ENCODE measurements at regions not wholly inside any gene's neighbourhood (a gene's known extent, or its start where the extent isn't known, plus 50 kb on each side); places are given as distances from the start of the nearest gene placed in this dataset.

DNA sequence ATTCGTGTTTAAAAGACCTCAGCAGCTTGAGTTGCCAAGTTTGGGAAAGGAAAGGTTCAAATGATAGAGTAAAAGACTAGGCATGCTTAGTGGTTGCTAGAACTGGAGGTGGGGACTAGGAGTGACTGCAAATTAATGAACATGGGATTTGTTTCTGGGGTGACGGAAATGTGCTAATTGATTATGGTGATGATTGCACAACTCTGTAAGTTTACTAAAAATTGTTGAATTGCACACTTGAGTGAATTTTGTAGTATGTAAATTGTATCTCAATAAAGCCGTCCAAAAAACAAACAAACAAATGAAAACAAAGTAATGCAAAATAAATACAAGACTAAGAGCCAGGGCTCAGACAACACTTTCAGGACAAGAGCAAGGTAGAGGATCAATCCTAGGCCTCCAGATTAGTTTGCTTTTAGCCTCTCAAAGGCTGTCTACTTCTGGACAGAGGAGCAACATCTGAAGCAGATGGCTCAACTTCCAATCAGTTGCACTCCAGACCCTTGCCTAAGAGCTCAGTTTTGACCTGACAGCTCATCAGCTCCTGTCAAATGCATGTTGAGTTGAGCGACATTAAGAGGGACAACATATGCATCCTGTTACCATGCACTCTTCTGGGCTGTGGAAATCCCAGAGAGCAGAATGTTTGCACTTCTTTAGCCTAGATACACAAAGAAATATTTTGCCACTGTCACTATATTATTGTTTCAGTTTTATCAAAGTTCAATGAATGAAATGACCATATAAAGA is 111.2 kb upstream of the ASIC2 start:
- no peak for DNase-seq

DNA sequence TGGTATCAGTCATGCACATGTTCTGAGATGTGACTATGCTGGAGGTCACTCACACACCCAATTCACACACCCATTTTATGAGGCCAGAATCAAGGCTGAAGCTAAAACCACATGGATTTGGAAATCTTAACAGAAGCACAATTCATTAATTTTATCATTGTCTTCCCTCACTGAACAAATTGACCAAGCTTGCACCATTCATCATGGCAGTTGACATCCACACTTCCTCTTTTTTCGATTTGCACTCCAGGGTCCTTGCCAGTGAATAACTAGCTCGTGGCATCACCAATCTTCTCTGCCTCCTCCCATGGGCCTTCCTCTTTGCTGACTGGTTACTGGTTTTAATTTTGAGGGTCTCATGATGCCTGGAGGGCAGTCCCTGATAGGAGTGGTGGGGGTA is 123.0 kb upstream of the ASIC2 start:
- no peak for DNase-seq

DNA sequence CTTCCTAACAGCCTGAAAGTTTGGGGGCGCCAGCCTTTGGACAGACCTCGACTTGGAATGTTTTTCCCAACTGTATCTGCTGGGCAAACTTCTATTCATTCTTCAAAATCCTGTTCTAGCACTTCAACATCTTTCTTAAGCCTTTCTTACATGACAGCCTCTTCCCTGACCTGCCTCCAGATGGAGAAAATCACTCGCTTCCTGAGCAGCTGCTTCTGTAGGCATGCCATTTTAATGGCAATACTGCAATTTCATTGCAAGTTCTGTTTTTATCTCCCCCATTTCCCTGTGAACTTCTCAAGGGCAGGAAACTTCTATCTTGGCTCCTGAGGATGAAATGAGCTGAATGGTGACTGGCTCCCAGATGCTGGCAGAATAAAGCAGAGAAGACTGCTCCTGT is 128.8 kb upstream of the ASIC2 start:
- no peak for DNase-seq

DNA sequence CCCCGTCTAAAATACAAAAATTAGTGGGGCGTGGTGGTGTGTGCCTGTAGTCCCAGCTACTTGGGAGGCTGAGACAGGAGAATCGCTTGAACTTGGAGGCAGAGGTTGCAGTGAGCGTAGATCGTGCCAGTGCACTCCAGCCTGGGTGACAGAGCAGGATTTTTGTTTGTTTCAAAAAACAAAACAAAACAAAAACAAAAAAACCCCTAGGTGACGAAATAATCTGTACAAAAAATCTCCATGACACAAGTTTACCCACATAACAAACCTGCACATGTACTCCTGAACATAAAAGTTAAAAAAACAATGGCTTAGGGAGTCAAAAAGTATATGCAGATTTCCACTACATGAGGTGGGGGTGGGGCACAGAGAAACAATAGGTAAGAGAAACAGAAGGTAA is 140.5 kb upstream of the ASIC2 start:
- DNase-seq, result no peak

DNA sequence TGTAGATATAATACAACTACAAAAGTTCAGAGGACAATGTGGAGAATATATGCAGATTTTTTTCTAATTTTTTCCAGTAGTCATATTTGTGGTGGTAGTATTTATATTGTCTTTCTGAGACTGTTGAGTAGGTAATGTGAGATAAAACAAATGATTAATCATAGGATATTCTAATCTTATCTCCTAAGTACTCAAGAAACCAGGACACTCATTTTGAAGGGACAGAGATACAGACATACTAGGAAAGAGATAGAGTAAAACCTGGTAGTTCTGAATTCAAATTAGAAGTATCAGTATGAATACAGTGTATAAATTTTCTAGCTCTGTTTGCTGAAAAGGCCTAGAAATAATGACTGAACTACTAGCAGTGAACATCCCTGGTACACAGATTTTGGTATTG is 141.7 kb upstream of the ASIC2 start:
- no peak for DNase-seq

DNA sequence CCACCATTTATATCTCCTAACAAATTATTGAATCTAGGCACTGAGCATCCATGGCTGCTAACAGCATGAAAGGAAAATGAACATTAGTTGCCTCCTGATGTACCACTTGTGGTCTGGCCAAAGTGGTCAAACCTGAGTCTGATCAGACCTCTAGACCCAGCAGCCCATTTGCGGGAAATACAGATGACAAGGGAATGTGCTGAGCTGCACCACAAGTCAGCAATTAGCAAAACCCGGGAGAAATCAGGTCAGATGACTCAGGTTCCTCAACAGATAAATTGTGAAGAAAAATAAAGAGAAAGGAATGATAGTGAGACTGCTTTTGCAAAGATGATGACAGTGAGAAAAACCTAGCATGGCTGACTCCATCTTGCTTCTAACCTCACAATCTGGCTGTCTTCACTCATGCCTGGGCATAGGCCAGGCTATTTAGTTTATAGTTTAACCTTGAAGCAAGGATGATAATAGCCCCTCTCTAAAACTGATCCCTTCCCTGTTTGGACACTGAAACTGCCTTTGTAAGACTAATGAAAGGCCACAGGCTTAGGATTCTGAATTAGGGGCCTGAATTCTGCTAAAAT is 142.7 kb upstream of the ASIC2 start:
- DNase-seq, result no peak

DNA sequence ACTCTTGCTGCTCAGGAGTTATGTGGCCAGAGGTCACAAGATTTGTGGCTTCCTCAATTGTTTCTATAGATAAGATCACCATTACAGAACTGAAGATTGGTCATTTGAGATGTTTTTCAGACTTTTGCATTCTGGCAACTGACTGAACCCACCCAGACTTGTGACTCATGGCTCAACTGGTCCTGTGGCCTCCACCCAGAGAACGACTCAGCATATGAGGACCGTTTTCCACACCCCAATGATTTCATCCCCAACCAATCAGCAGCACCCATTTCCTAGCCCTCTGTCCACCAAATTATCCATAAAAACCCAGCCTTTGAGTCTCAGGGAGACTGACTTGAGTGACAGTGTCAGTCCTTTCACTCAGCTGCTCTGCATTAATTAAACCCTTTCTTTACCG is 143.2 kb upstream of the ASIC2 start:
- DNase-seq, result no peak

DNA sequence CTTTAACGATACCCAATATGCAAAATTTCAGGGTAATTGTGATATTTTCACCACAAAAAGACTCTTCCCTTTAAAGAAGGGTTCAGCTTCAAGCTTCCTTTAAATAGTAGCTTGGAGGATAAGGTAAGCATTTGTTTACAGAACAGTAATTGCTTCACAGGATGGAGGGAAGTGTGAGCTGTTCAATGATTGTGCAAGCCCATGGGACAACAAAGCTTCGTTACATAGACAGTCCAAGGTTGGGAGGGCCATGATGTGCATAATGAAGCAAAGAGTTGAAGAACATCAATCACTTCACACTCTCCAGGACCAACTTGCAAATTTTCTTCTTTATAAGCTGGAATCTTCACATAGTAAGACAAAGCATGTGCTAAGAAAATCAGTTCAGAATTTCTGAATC is 145.0 kb upstream of the ASIC2 start:
- DNase-seq, result no peak

DNA sequence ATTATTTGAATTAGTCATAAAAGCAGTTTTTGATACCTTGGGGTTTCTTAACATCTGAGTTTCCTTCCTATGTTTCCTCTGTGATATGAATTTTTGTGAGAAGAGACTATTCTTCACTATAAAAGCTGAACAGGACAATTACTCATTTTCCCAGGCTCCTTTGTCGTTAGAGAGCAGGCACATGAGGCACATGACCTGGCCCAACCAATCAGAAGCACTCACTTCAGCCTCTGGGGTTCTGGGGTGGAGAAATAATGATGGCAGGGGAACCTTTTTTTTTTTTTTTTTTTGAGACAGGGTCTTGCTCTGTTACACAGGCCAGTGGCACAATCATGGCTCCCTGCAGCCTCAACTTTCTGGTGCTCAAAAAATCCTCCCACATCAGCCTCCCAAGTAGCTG is 145.5 kb upstream of the ASIC2 start:
- no peak for DNase-seq

DNA sequence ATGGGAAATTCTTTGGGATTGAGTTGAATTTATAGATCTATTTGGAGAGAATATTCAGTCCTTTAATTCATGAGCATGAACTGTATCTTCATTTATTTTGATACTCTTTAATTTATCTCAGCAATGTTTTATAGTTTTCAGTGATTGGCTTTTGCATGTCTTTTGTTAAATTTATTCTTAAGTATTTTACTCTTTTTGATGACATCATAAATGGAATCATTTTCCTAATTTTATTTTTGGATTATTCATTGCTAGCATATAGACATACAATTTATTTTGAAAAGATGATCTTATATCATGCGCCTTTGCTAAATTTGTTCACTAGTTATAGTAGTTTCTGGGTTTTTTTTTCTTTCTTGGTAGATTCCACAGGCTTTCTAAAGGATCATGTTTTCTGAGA is 149.2 kb upstream of the ASIC2 start:
- no peak for DNase-seq

DNA sequence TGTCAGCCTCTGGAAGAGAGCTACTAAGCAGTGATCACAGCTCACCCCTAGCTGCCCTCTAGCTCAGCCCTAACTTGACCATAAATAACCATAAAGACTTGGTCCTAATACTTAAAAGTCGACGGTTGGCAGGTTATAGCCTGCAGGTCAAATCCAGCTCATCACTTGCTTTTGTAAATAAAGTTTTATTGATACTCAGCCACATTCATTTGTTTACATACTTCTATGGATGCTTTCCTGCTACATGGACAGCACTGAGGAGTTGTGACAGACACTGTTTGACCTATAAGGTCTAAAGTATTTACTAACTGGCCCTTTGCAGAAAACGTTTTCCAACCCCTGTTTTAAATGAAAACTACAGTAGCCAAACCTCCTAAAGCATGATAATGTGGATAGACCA is 151.6 kb upstream of the ASIC2 start:
- DNase-seq, result no peak

DNA sequence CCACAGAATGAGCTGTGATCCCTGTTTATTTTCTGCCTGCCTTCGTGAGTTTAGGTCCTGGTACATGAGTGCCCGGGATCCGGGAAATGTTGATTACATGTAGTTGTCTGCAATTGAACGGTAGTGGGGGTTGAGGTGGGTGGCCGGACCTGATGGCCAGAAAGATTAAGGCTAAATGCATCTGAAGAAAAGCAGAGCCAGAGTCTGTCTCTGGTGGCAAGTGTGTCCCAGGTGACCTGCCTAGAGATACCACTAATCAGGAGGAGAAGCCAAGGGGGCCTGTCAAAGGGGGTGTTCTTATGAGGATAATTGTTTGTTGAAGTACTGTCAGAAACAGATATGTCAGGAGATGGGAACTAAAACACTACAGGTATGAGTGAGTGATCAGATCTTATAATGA is 154.0 kb upstream of the ASIC2 start:
- no peak for DNase-seq

DNA sequence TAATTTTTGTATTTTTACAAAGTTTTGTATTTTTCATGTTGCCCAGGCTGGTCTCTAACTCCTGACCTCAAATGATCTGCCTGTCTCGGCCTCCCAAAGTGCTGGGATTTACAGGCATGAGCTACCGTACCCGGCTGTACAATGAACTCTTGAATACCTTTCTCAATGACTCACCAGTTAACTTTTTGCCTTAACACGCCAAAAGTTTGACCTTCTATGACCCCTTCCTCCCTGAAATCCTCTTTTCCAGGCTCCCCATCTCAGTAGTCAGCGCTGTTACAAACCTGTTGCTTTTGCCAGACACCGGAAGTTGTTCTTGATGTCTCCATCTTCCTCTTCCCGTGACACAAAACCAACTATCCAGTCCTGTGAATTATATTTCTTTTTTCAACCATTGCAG is 158.1 kb upstream of the ASIC2 start:
- DNase-seq, result no peak

DNA sequence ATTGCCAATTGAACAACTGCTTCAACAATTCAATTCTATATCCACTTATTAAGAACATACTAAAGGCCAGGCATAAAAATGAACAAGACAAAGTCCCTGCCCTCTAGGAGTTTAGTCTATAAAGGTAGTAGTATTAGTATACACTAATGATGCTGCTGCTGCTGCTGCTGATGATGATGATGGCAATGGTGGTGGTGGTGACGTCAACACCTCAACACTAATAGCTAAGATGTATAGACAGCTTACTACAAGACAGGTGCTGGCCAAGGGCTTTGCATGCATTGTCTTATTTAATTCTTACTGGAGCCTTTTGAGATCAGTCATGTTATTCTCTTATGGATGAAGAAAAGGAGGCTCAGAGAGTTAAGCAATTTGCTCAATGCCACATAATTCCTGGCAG is 164.4 kb upstream of the ASIC2 start:
- no peak for DNase-seq

DNA sequence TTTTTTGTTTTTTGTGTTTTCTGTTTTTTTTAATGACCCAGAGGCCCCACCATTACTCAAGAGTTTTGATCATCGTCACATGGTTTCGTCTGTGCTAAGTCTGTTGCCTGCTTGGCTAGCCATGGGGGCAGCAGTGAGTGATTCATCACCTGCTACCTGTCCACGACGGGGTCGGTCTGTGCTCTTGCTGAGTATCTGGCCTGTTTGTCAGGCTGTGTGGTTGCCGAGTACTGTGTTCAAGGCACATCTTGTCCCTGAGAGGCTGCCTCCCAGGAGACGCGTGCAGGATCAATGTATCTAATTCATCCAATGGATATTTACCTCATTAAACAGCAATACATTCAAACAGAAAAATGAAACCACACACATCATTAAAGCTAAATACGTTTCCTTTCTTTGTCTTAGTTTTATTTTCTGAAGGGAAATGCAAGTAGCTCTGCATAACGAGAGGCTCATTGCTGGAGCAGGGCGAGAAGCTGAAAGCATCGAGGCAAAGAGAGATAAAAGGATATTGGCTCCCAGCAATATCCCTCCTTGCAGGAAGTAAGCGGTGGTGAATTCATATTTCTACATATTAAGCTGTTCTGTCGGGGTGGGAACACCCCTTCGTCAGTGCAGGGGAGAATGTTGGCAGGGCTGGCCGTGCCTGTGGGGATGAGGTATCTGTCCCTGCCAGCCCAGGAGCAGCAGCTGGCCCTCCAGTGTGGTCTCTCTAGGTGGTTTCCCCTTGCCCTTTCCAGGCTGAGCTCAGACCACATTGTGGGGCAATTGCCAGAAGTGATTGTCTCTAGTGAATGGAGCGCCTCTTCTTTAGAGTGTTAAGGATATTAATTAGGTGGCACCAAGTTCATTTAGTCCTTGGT is 166.2 kb upstream of the ASIC2 start:
- no peak for DNase-seq

DNA sequence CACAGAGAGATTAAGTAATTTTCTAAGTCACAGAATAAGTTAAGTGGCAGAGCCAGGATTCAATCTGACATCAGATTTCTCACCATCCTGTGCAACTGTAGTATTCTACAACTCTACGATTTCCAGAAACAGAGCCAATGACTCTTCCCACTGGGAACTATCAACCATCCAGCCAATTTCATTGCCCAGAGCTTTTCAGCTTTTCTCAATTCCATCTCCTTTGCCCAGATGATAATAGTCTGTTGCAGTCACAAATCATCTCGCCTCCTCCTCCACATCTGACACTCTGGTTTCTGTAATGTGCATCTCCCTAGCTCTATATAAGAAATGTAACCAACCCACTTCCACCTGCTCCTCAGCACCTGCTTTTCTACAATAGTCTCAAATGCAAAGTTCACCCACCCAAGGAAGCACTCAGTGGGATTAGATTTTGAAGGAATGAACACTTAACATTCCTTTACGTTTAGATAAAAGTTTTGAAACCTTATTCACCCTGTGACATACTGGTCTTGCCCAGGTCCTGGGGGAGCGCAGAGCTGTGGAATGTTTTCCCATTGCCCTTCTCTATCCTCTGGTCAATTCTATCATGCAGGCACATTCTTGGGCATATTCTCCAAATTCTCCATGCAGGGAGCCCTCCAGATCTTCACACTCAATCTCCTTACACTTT is 167.8 kb upstream of the ASIC2 start:
- no peak for DNase-seq

DNA sequence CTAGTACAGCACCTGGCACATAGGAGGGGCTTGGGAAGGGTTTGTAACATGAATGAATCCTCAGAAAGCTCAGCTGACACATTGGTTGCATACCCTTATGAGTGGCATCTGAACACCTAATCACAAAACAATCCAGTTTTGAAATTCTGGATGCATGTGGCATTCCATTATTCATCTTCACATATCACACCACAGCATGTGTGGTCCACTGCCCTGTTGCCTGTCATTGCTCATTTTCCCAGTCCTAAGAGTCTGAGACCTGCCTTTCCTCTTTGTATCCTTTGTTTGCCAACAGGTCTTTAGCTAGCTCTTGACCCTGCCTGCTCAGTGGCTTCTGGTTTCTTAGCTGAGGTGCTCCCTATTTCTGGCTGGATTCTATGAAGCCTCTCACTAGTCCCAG is 170.8 kb upstream of the ASIC2 start:
- DNase-seq, result no peak

DNA sequence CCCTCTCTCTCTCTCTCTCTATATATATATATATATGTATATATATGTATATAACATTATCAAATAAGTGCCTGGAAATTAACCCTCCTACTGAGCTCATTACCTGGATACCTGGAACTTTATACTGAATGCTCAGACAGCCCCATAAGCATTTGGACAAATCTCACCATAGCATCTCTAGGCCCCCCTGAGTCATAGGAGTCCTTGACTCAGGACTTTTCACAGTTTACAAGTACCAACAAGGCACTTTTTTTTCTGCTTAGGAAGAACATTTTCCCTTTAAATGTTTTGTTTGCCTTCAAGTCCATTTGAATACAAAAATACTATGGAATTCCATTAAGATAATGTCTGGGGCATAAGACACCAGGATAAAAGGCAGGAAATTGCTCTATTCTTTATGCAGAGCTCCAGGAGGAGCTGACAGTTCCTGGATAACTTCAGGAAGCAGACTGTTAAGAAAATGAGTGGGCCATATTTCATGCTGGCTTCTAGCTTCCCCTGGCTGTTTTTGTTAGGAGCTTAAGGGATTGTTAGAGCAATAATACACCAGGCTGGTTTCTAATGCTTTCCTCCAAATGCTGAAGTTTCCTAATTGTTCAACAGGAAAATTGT is 171.7 kb upstream of the ASIC2 start:
- no peak for DNase-seq

DNA sequence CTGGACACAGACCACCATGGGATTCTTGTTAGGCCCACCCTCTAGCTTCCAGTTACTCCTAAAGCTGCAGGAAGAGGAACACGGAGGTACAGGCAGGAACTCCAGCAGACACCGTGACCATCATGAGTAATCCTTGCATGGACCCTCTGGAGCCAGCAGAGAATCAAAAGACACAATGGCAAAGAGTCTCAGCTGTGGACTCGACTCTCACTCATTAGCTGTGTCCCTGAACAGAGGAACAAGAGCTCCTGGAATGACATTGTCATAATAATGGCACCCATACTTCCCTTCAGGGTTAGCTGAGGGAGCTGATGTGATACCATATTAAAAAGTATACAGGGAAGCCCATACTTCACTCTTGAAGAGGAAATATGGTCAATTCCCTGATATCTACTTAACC is 176.3 kb upstream of the ASIC2 start:
- DNase-seq, result no peak

DNA sequence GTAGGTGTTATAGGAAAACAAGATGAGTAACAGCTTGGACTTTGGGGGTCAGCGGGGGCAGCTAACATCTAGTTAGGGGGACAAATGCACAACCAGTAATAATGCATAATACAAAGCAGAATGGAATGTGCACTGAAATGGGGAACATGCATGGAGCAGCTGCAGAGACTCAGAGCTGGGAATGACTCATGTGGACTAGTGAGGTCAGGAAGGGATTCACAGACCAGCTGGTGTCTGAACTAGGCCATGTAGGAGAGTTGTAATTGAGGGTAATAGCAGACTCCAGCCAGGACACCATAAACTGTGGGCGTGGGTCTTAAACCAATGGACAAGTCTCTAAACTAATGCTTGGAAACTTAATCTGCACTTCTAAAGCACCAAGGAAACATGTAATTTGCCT is 176.8 kb upstream of the ASIC2 start:
- DNase-seq, result no peak

DNA sequence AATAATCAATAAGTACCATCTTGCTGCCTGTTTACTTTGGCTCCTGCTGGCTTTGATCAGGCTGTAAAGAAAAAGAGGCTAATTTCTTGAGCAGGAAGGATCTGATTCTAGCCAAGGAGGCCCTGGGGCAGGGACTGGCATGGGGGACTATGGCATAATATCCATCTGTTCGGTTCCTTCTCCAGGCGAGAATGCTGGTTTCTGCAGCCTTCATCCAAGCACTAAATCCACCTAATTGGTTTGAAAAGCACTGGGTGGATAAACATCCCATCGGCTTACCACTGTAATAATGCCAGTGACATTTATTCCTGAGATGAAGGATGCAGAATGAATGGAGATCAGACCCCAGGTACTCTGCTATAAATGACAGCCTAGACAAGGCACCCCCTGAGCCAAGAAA is 180.0 kb upstream of the ASIC2 start:
- DNase-seq, result no peak

DNA sequence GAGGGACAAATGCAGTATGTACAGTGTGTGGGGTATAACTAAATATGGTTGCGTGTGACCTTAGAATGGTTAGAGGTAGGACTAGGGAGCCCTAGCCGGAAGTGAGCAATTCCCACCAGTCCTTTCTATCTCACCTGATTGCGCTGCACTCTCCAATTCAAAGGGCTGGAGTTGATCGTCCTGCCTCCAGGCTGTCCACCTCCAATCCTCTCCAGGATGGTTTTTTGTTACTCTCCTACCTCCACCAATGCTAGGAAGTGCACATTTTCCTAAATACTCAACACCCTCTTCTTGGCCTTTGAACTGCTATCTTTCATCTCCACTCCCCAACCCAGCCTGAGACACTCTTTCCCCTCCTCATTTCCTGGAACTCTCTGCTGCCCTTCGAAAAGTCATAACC is 181.7 kb upstream of the ASIC2 start:
- no peak for DNase-seq

DNA sequence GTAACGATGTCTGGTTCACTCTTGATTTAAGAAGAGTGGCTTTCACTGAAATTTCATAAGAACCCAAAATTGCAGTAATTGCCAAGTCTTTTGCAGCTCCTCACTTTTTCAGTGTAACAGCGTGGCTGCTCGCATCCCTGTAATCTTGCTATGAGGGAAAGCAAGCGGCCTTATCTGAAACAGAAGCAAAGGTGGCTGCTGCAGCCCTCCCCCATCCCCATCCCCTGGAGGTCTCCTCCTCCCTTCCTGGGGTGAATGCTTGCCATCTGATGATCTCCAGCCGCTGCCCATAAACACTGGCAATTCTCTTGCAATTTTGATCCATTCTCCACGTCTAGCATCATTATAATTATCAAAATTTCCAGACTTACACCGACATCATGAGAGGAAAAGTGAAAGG is 182.5 kb upstream of the ASIC2 start:
- no peak for DNase-seq
